ENCODE measurements at regions not wholly inside any gene's neighbourhood (a gene's known extent, or its start where the extent isn't known, plus 50 kb on each side); places are given as distances from the start of the nearest gene placed in this dataset.

GRCh38 chr4:3945511-3946290 lies 179.5 kb downstream of the ADRA2C start:
- TF ChIP-seq CTCF (IDR thresholded peaks at IDR 0.05; ENCODE audit: poor library complexity) (no peak), EZH2 (IDR thresholded peaks at IDR 0.05; ENCODE audit: borderline replicate concordance) (no peak)

Measured in hepatocyte (in vitro differentiated cells).